ENCODE measurements at regions not wholly inside any gene's neighbourhood (a gene's known extent, or its start where the extent isn't known, plus 50 kb on each side); places are given as distances from the start of the nearest gene placed in this dataset.

- no peak for DNase-seq (ENCODE audit: low spot score)
- H3K27ac ChIP-seq, result no peak overlapping the region
- no peaks in the 10 kb centered on the region for H3K4me1 ChIP-seq (ENCODE audit: insufficient read depth)
- no peaks in the 10 kb centered on the region for H3K9me3 ChIP-seq (ENCODE audit: low read depth)
- 91% methylated on average over 8 of the region's 8 CpGs for WGBS (ENCODE audit: low lambda C conversion rate, missing lambda C conversion rate)
- H3K4me3 ChIP-seq, result no peak overlapping the region
- H3K4me2 ChIP-seq, result no peak overlapping the region
- peaks cover 11% of the 10 kb centered on the region for H3K27me3 ChIP-seq
- H3K79me2 ChIP-seq, result no peaks in the 10 kb centered on the region
- TF ChIP-seq CTCF (IDR thresholded peaks at IDR 0.05; ENCODE audit: poor library complexity) (no peak), EZH2phosphoT487 (IDR thresholded peaks at IDR 0.05; ENCODE audit: low read depth, severe bottlenecking, unreplicated experiment) (no peak), EZH2 (IDR thresholded peaks at IDR 0.05; ENCODE audit: borderline replicate concordance) (no peak)
- no peaks in the 10 kb centered on the region for H4K20me1 ChIP-seq (ENCODE audit: insufficient read depth, poor library complexity, severe bottlenecking)
- H2AFZ ChIP-seq, result no peak overlapping the region
- H3K36me3 ChIP-seq (replicated peaks; ENCODE audit: insufficient read depth, low read depth), result no peaks in the 10 kb centered on the region
- H3K9me2 ChIP-seq (replicated peaks; ENCODE audit: insufficient read depth), result no peaks in the 10 kb centered on the region
These were observed 68.4 kb downstream of the CAMK2N1 start for GRCh38 chr1:20417581-20417980.

- Histone ChIP-seq H3K27me3 (peaks cover 11% of the 10 kb centered on the region), H3K4me2 (no peak overlapping the region), H4K20me1 (ENCODE audit: insufficient read depth, poor library complexity, severe bottlenecking) (no peaks in the 10 kb centered on the region), H3K4me3 (no peak overlapping the region), H3K36me3 (replicated peaks; ENCODE audit: insufficient read depth, low read depth) (no peaks in the 10 kb centered on the region), H3K27ac (no peak overlapping the region), H3K4me1 (ENCODE audit: insufficient read depth) (no peaks in the 10 kb centered on the region), H3K9me2 (replicated peaks; ENCODE audit: insufficient read depth) (no peaks in the 10 kb centered on the region), H2AFZ (no peak overlapping the region), H3K9me3 (ENCODE audit: low read depth) (no peaks in the 10 kb centered on the region), H3K79me2 (no peaks in the 10 kb centered on the region)
- no peak for TF ChIP-seq EZH2 (IDR thresholded peaks at IDR 0.05; ENCODE audit: borderline replicate concordance)
- TF ChIP-seq EZH2phosphoT487 (IDR thresholded peaks at IDR 0.05; ENCODE audit: low read depth, severe bottlenecking, unreplicated experiment), result no peak
- 96% methylated on average over 3 of the region's 3 CpGs for WGBS (ENCODE audit: low lambda C conversion rate, missing lambda C conversion rate)
- DNase-seq (ENCODE audit: low spot score), result no peak
These were observed 69.3 kb downstream of the CAMK2N1 start for GRCh38 chr1:20416706-20417105.

GRCh38 chr1:20413776-20414140, 72.3 kb downstream of the CAMK2N1 start:
- 81% methylated on average over 3 of the region's 3 CpGs for WGBS (ENCODE audit: low lambda C conversion rate, missing lambda C conversion rate)
- H3K4me2 ChIP-seq, result no peak overlapping the region
- H3K9me3 ChIP-seq (ENCODE audit: low read depth), result no peaks in the 10 kb centered on the region
- H3K79me2 ChIP-seq, result no peaks in the 10 kb centered on the region
- no peaks in the 10 kb centered on the region for H3K4me1 ChIP-seq (ENCODE audit: insufficient read depth)
- H3K9me2 ChIP-seq (replicated peaks; ENCODE audit: insufficient read depth), result no peaks in the 10 kb centered on the region
- H4K20me1 ChIP-seq (ENCODE audit: insufficient read depth, poor library complexity, severe bottlenecking), result no peaks in the 10 kb centered on the region
- H3K27ac ChIP-seq, result no peak overlapping the region
- H2AFZ ChIP-seq, result no peak overlapping the region
- no peak overlapping the region for H3K4me3 ChIP-seq
- no peak for TF ChIP-seq CTCF (IDR thresholded peaks at IDR 0.05; ENCODE audit: poor library complexity)
- no peak for TF ChIP-seq EZH2 (IDR thresholded peaks at IDR 0.05; ENCODE audit: borderline replicate concordance)
- no peak for TF ChIP-seq EZH2phosphoT487 (IDR thresholded peaks at IDR 0.05; ENCODE audit: low read depth, severe bottlenecking, unreplicated experiment)
- H3K27me3 ChIP-seq, result no peaks in the 10 kb centered on the region
- no peak for DNase-seq (ENCODE audit: low spot score)
- H3K36me3 ChIP-seq (replicated peaks; ENCODE audit: insufficient read depth, low read depth), result no peaks in the 10 kb centered on the region

GRCh38 chr1:20413136-20413775, 72.8 kb downstream of the CAMK2N1 start:
- no peaks in the 10 kb centered on the region for H3K79me2 ChIP-seq
- no peak overlapping the region for H3K4me2 ChIP-seq
- no peak overlapping the region for H2AFZ ChIP-seq
- H3K4me1 ChIP-seq (ENCODE audit: insufficient read depth), result no peaks in the 10 kb centered on the region
- no peaks in the 10 kb centered on the region for H3K9me3 ChIP-seq (ENCODE audit: low read depth)
- WGBS (ENCODE audit: low lambda C conversion rate, missing lambda C conversion rate), result 79% methylated on average over 11 of the region's 11 CpGs
- H3K27ac ChIP-seq, result no peak overlapping the region
- no peak overlapping the region for H3K4me3 ChIP-seq
- DNase-seq (ENCODE audit: low spot score), result no peak
- no peaks in the 10 kb centered on the region for H4K20me1 ChIP-seq (ENCODE audit: insufficient read depth, poor library complexity, severe bottlenecking)
- H3K9me2 ChIP-seq (replicated peaks; ENCODE audit: insufficient read depth), result no peaks in the 10 kb centered on the region
- no peaks in the 10 kb centered on the region for H3K36me3 ChIP-seq (replicated peaks; ENCODE audit: insufficient read depth, low read depth)
- TF ChIP-seq EZH2phosphoT487 (IDR thresholded peaks at IDR 0.05; ENCODE audit: low read depth, severe bottlenecking, unreplicated experiment), result no peak
- no peak for TF ChIP-seq CTCF (IDR thresholded peaks at IDR 0.05; ENCODE audit: poor library complexity)
- no peak for TF ChIP-seq EZH2 (IDR thresholded peaks at IDR 0.05; ENCODE audit: borderline replicate concordance)
- H3K27me3 ChIP-seq, result no peaks in the 10 kb centered on the region
